HL-60 (cell line): ENCODE measurements at regions not wholly inside any gene's neighbourhood (a gene's known extent, or its start where the extent isn't known, plus 50 kb on each side); places are given as distances from the start of the nearest gene placed in this dataset.

Source experiments
- POLR2AphosphoS5 ChIP-seq: IDR thresholded peaks from 2 replicates; pipeline ENCODE4 v1.6.1; 2012; ENCODE audit warnings: low read depth
- TF ChIP-seq, protein P1 (sequence below): IDR thresholded peaks from one replicate; pipeline ENCODE4 v1.5.1; 2011; ENCODE audit warnings: low read length, control low read depth, inconsistent platforms; ENCODE audit not compliant: insufficient read depth
- TF ChIP-seq, protein P2 (sequence below): IDR thresholded peaks from 2 replicates; pipeline ENCODE4 v1.6.1; 2012; ENCODE audit warnings: low read depth; ENCODE audit not compliant: insufficient replicate concordance

GRCh38 chr14:86299994-86300393 is 770.0 kb downstream of the FLRT2 start:
- TF ChIP-seq, protein P1, sequence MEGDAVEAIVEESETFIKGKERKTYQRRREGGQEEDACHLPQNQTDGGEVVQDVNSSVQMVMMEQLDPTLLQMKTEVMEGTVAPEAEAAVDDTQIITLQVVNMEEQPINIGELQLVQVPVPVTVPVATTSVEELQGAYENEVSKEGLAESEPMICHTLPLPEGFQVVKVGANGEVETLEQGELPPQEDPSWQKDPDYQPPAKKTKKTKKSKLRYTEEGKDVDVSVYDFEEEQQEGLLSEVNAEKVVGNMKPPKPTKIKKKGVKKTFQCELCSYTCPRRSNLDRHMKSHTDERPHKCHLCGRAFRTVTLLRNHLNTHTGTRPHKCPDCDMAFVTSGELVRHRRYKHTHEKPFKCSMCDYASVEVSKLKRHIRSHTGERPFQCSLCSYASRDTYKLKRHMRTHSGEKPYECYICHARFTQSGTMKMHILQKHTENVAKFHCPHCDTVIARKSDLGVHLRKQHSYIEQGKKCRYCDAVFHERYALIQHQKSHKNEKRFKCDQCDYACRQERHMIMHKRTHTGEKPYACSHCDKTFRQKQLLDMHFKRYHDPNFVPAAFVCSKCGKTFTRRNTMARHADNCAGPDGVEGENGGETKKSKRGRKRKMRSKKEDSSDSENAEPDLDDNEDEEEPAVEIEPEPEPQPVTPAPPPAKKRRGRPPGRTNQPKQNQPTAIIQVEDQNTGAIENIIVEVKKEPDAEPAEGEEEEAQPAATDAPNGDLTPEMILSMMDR: no peak
- no peak for TF ChIP-seq POLR2AphosphoS5
- TF ChIP-seq, protein P2, sequence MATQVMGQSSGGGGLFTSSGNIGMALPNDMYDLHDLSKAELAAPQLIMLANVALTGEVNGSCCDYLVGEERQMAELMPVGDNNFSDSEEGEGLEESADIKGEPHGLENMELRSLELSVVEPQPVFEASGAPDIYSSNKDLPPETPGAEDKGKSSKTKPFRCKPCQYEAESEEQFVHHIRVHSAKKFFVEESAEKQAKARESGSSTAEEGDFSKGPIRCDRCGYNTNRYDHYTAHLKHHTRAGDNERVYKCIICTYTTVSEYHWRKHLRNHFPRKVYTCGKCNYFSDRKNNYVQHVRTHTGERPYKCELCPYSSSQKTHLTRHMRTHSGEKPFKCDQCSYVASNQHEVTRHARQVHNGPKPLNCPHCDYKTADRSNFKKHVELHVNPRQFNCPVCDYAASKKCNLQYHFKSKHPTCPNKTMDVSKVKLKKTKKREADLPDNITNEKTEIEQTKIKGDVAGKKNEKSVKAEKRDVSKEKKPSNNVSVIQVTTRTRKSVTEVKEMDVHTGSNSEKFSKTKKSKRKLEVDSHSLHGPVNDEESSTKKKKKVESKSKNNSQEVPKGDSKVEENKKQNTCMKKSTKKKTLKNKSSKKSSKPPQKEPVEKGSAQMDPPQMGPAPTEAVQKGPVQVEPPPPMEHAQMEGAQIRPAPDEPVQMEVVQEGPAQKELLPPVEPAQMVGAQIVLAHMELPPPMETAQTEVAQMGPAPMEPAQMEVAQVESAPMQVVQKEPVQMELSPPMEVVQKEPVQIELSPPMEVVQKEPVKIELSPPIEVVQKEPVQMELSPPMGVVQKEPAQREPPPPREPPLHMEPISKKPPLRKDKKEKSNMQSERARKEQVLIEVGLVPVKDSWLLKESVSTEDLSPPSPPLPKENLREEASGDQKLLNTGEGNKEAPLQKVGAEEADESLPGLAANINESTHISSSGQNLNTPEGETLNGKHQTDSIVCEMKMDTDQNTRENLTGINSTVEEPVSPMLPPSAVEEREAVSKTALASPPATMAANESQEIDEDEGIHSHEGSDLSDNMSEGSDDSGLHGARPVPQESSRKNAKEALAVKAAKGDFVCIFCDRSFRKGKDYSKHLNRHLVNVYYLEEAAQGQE: no peak
